NOMO-1 treated with DMSO at 0.1 percent for 48 hours (cell line): ENCODE measurements at regions not wholly inside any gene's neighbourhood (a gene's known extent, or its start where the extent isn't known, plus 50 kb on each side); places are given as distances from the start of the nearest gene placed in this dataset.

ENCODE experiments used
- DNase-seq: peaks from one replicate; lab custom pipeline; 2025; ENCODE audit not compliant: unreplicated experiment; lab: John Stamatoyannopoulos, UW

GRCh38 chr9:90259311-90260246 is 383.0 kb downstream of the DIRAS2 start:
- no peak for DNase-seq

GRCh38 chr9:90261698-90262097 is 380.9 kb downstream of the DIRAS2 start:
- no peak for DNase-seq

GRCh38 chr9:90268613-90269012 is 374.0 kb downstream of the DIRAS2 start:
- DNase-seq, result no peak

- DNase-seq, result no peak
Measured at GRCh38 chr9:90271707-90272106, 370.9 kb downstream of the DIRAS2 start.

- DNase-seq, result no peak
Measured at GRCh38 chr9:90274725-90275124, 367.9 kb downstream of the DIRAS2 start.

DNA sequence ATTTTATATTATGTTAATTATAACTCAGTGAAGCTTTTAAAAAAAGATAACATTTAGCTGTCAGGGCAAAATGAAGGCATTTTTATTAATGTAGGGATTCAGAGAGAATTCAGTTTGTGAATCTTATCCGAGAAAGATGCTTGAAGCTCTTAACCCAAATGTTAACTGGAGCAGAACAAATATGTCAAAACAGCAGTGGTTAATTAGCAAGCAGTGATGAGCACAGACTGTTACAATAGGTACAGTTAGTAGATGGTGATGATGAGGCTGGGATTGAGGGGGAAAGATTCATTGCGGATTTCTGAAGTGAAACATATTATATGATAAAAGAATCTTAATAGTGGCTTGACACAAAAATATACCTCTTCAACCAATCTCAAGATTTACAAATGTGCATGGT is 356.7 kb downstream of the DIRAS2 start:
- DNase-seq, result no peak

DNA sequence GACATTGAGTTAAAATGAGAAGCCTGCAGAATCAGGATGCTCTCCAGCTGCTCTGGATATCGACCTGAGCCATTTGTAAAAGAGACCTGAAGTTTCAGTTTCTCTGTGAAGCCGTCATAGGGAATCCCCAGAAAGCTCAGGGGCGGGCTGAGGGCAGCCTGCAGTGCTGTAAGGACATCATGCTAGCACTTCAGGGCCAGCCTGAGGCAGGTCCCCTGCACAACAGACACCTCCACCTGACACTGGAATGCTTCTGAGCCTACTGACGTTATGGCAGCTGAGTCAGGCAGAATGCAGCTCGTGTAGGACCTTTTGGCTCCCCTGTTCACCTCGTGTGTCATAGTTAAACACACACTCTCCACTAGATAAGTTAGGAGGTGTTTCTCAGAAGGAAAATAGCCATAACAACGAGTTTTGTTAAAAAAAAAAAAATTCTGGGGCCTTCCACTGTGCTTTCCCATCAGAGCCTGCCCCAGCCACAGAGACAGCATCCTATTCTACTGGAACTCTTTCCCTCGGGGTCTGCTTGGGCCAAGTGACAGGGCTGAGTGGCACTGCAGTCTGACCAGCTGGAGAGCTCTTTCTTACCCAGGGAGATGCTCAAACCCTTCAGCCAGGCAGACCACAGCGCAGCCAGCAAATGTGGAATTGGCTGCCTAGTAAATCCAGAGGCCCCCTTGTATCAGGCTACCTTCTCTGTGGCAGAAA is 354.9 kb downstream of the DIRAS2 start:
- DNase-seq, result no peak

DNA sequence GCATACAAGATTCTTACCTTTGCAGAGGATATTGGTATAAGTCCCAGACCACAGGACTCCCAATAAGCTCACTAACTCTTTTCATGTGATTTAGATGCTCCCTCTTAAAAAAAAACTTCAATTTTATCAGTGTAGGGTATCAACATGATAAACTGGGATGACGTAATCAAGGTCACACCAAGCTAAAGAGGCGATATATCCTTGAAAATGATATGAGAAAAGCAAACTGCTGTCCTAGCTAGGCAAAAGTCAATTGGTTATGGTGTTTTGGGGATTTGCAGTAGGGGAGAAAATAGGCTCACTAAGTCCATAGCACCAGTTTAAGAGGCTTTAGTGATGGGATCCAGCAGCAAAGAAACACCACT is 354.4 kb downstream of the DIRAS2 start:
- DNase-seq, result no peak

GRCh38 chr9:90290716-90291485 is 351.7 kb downstream of the DIRAS2 start:
- no peak for DNase-seq

- DNase-seq, result no peak
Measured at GRCh38 chr9:90296539-90296938, 346.1 kb downstream of the DIRAS2 start.

DNA sequence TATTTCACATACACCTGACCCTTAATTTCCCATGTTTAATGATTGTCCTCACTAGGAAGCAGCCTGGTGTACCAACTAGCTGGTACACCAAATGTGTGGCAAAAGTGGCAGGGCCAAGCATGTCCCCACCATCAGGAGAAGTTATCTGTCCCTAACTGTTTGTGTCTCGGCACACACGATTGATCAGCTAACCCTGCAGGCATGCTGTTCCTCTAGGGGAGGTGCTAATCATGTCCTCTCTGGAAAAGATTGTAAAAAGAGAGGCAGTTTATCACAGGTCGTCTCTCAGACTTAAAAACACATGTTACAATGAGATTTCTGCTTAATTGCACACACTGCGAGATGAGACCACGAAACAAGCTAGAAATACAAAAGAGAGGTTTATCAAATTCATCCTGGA is 342.7 kb downstream of the DIRAS2 start:
- DNase-seq, result no peak

GRCh38 chr9:90300611-90301276 is 341.9 kb downstream of the DIRAS2 start:
- no peak for DNase-seq

GRCh38 chr9:90301277-90301653 is 341.4 kb downstream of the DIRAS2 start:
- no peak for DNase-seq

DNA sequence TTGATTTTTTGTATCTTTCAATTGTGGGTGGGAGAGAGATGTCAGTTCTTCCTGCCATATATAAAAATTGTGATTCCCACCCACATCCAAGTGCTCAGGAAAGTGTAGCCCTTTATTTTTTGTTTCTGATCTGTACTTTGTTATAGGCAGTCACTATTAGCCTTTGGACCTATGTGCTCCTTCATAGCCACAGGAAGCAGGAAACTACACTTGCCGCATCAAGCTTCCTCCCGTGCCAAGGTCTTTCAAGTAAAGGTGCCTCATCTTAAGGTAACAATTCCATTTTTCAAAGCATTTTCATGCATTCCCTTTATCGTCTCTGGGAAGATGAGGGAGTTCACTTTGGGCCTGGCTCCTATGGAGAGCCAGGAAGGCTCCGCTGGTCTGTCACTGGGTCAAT is 339.0 kb downstream of the DIRAS2 start:
- no peak for DNase-seq

- DNase-seq, result no peak
Measured at GRCh38 chr9:90306158-90306557, 336.5 kb downstream of the DIRAS2 start.

DNA sequence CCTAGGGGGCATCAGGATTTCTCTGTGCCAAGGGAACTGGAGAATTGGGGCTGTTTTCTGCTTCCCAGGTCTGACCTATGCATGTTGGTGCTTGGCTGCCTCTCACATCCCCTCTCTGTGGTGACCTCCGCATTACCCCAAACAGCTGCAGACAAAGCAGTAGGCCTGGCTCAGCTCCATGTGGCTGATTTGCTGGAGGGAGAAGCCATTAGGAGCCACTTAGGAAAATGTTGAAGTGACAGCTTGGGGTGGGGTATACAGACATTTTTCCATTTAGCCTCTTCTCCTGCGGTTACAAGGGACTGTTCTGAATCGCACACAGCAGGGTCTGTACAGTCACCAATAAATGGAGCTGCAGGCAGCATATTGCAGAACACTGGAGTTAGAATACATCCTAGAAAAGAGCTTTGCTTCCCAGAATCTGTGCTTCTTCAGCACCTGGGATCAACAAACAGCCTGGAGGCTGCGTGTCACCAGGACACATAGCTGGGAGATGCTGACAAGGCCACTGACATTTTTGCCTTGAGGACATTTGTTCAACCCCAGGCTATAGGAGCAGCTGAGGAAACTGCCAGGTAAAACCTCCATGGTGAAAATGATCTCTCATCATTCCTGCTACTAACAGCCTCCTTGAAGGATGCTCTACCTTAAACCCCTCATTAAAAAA is 335.3 kb downstream of the DIRAS2 start:
- DNase-seq, result no peak

DNA sequence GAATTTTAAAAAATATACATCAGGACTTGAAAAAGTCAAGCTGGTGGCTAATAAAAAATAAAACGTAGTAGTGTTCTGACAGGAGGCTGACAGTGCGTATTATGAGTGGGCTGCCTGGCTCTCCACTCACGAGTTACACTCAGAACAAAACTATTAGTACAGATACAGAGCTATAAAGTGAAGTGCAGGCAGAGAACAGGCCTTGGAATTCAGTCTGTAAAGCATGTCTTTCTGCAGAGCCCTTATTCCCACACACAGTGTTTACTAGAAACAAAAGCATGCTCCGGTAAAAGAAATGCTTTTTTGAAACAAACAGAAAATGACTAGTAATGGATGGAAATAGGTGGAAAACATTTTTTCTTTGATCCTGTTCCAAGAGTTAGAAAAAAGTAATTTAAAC is 334.7 kb downstream of the DIRAS2 start:
- no peak for DNase-seq

GRCh38 chr9:90308691-90309090 is 333.9 kb downstream of the DIRAS2 start:
- DNase-seq, result no peak

- no peak for DNase-seq
Measured at GRCh38 chr9:90309809-90310520, 332.7 kb downstream of the DIRAS2 start.

DNA sequence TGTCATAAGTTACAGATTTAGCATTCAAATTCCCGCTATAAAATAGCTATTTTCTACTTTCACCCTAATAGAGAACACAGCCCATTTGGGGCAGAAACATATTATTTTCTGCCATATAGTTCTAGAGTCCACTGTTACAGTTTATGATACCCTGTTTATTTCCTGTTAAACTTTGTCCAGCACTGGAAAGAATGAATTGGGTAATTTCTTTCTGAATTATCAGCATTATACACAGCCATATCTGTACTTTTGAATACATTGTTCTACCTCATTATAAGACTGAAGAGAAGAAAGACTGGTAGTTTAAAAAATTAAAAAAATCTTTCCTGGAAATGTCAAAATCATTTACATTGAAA is 332.1 kb downstream of the DIRAS2 start:
- no peak for DNase-seq
